HEK293T (cell line): ENCODE measurements at regions not wholly inside any gene's neighbourhood (a gene's known extent, or its start where the extent isn't known, plus 50 kb on each side); places are given as distances from the start of the nearest gene placed in this dataset.

ENCODE experiments used
- ARNT ChIP-seq: fragments of 450-650 bp; IDR thresholded peaks from 2 replicates; pipeline ENCODE4 v1.6.1; 2017; ENCODE audit warnings: mild to moderate bottlenecking
- BHLHE40 ChIP-seq: fragments of 450-650 bp; IDR thresholded peaks from 2 replicates; pipeline ENCODE4 v1.6.1; 2016; ENCODE audit warnings: mild to moderate bottlenecking, moderate library complexity, borderline replicate concordance
- ELF4 ChIP-seq: fragments of 450-650 bp; IDR thresholded peaks from 2 replicates; pipeline ENCODE4 v1.6.1; 2017; ENCODE audit warnings: antibody characterized with exemption
- FOXA1 ChIP-seq: fragments of 450-650 bp; IDR thresholded peaks from 2 replicates; pipeline ENCODE4 v1.6.1; 2016; ENCODE audit warnings: mild to moderate bottlenecking
- FOXK2 ChIP-seq: fragments of 450-650 bp; IDR thresholded peaks from 2 replicates; pipeline ENCODE4 v1.6.1; 2016; ENCODE audit warnings: mild to moderate bottlenecking
- HDGF ChIP-seq: fragments of 450-650 bp; IDR thresholded peaks from 2 replicates; pipeline ENCODE4 v1.6.1; 2017; ENCODE audit warnings: antibody characterized with exemption, borderline replicate concordance
- LEF1 ChIP-seq: fragments of 450-650 bp; IDR thresholded peaks from 2 replicates; pipeline ENCODE4 v1.6.1; 2017; ENCODE audit warnings: mild to moderate bottlenecking, borderline replicate concordance
- PKNOX1 ChIP-seq: fragments of 450-650 bp; IDR thresholded peaks from 2 replicates; pipeline ENCODE4 v1.6.1; 2016
- SP1 ChIP-seq: fragments of 450-650 bp; IDR thresholded peaks from 2 replicates; pipeline ENCODE4 v1.6.1; 2017
- TARDBP ChIP-seq: fragments of 450-650 bp; IDR thresholded peaks from 2 replicates; pipeline ENCODE4 v1.6.1; 2016

- TF ChIP-seq LEF1 (no peak), FOXA1 (no peak), PKNOX1 (no peak), BHLHE40 (no peak), HDGF (no peak), ARNT (no peak), TARDBP (no peak), FOXK2 (no peak), ELF4 (no peak), SP1 (no peak)
These were observed 288.1 kb downstream of the ARPP21 start for GRCh38 chr3:35927441-35927840.
